ENCODE measurements at regions not wholly inside any gene's neighbourhood (a gene's known extent, or its start where the extent isn't known, plus 50 kb on each side); places are given as distances from the start of the nearest gene placed in this dataset.

DNA sequence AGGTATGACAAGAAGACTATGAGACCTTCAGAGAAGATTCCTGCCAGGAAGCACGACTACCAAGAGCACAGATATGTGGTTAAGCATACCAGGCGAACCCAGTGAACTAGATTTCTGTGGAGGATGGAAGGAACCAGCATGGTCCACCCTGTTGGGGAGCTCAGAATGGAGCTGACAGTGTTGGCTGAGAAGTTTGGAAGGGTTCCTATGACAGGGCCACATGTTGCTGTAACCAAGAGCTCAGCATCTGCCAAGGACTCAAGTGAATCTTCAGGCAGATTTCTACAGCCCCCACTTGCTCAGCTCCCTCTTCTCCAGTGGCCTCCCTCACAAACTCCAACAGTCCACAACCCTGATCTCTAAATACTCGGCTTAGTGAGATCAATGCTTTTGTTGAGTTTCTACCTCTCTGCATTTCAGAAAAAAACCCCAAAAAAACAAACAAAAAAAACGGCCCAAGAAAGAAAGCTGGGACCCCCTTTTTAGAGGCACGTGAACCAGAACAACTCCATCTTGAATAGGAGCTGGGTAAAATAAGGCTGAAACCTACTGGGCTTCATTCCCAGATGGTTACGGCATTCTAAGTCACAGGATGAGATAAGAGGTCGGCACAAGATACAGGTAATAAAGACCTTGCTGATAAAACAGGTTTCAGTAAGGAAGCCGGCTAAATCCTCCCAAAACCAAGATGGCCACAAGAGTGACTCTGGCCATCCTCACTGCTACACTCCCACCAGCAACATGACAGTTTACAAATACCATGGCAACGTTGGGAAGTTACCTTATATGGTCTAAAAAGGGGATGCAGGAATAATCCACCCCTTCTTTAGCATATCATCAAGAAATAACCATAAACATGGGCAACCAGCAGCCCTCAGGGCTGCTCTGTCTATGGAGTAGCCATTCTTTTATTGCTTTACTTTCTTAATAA is 691.1 kb downstream of the UQCRFS1 start:
- no peak for DNase-seq

DNA sequence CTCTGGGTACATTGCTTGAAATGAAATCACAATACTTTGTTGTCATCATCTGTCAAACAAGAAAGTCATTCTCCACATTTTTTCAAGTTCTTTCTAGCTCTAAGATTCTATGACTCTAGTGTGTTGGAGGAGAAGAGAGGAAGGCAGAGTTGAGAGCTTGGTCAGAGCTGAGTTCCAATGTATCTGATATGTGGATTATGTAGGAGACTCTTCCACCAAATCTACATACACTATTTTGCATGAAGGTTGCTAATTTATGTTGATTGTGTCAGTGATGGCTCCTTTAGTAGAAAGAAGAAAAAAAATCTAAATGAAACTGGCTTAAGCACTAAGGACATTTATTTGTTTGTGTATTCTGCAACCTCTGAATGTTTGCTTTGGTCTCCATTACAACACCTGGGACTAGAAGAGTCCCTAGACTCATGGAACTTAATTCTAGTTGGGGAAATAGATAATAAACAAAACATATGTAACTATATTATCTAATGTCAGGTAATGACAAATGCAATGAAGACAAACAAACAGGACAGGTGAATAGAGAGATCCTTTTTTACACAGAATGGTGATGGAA is 691.9 kb downstream of the UQCRFS1 start:
- DNase-seq, result no peak

DNA sequence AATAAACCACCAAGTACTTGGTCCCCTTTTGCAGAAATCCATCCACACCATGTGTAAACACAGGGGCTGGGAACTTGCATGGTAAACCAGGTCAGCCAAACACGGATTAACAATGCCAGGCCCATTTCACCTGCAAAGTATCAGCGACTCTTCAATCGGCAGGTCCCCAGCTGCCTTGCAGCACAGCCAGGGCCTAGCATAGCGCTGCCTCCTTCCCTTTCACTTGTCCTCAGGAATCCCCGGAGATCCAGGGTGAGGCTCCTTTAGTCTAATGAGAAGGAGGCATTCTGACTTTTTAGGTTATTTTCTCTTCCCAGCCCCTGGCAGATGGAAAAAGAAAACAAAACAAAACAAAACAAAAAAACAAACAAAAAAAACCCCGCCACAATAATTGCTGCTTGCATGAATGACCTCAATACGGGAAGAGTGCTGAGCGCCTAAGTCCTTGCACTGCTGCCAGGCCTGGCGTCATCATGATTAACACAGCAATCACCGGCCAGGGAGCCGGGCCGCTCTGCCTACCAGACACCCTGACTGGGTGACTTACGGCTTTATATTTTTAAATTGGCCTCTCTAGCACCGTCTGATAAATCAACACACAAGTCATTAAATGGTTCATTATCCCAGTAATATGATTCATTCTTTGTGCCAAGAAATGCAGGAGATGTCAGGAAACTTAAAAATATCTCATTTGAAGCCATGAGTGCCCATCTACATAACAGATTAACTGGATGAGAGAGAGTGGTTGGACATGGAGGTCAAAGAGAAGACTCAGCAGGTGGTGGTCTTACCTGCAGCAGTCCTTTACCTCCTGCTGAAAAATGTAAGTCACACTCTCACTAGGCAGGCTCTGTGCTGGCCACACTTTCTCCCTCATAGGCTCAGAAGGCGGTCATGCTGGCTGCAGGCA is 692.7 kb downstream of the UQCRFS1 start:
- no peak for DNase-seq

DNA sequence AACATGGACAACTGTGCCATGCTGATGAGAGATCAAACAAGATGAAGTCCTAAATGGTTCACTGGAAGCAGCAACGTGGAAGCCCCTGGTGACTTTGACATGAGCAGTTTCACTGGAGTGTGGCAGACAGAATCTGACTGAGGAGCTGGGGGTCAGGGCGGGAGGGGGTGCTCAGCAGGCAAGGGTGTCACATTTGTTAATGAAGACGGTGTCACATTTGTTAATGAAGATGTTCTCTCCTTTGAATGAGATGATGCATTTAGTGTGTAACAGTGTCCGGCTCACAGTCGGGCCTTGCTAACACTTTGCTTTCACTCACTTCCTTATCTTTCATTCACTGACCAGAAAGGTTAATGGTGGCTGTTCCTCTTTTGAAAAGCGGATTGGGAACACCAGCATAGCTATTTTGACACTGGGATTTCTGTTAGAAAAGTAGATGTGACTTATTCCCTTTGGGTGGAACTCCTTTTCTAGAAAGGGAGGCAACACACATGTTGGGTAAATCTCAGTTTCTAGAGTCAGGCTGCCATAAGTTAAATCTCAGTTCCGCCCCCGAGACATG is 693.7 kb downstream of the UQCRFS1 start:
- DNase-seq, result no peak

DNA sequence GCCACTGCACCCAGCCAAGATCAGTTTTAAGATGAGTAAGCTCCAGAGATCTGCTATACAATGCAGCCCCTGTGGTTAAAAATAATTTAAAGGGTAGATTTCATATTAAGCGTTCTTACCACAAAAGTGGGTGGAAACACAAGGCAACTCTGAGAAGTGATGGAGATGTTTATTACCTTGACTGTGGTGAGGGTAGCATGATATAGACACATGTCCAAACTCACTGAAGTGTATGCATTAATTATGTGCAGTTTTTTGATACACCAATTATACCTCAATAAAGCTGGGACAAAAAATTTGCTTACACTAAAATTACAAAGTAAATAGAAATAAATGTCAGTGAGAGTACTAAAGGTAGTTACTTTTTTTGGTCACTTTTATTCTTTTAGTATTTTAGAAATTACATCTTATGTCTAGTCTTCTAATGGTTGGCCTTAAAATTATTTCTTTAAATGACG is 696.5 kb downstream of the UQCRFS1 start:
- no peak for DNase-seq

DNA sequence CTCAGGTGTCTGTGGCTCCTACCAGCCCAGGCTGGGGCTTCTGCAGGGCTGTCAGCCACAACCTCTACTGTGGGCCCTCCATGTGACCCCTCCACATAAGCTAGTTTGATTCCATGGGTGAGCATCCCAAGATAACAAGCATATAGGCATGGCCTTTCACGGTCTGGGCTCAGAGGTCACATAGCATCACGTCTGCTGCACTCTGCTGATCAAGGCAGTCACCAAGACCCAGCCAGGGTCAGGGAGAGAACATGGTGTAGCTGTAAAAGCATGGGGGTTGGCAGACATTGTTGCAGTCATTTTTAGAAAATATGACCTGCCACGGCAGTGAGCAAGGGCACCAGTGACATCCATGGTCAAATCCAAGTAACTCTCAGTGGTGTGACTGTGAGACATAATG is 698.8 kb downstream of the UQCRFS1 start:
- no peak for DNase-seq

DNA sequence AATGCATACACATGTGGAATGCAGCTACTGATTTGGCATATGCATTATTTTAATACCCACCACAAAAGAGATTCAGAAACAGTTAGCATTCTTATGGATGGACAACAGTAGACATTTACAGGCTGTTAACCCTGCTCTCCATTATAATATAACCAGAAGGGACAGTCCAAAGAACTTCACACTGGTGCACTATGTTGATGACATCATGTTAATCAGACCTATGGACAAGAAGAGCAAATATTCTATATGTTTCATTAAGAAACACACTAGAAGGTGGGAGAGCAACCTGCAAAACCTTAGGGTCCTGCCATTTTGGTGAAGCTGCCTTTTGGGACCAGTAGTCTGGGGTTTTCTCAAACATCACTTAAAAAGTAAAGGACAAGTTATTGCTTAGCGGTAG is 701.3 kb downstream of the UQCRFS1 start:
- DNase-seq, result no peak

DNA sequence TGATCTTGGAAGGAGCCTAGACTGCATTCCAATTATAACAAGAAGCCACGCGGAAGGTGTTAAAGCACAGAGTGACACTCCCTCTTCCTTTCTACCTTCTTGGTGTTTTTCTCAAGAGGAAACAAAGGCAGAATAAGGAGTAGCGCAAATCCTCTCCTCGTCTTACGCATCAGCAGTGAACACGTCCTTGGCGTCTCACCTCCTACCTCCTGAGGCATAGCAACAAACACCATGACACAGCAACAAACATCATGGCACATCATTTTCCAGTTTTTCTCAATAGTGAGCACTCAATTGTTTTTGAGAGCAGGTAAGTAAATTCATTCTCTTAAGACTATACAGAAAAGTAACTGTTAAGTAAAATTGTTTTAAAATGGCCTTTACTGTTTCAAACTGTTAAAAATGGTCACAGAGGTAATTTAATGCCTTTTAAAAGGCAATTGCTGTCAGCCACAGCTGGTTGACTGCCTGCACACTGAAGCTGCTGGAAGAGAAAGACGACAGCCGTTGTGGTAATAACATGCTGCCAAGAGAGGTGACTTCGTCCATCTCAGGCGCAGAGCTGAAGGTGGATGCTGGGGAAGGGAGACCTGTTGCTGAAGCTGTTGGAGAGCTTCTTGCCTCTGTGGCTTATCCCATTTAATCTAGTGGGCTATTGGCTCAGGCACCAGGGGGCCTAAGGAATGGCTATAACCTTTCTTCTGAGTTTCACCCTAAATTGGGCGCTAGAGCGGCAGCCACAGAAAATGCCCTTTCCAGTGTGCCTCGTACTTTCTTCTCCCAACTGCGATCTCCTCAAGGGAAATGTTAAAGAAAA is 703.7 kb downstream of the UQCRFS1 start:
- no peak for DNase-seq

DNA sequence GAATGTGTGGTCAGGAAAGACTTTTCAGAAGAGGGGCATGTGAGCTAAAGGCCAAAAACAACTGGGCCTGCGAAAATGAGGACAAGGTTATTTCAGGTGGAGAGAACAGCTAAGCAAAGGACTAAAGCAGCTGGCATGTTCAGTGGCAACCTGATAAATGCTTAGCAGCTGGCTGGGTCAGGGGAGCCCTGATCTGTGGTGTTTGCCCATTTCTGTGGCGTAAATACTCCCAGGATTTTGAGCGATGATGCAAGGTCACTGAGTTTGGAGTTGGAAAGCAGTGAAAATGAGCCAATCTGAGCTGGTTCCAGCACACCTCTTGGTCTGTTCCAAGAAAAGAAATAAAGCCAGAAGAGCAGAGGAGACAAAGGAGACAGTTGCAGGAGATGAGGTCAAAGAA is 704.3 kb downstream of the UQCRFS1 start:
- no peak for DNase-seq

DNA sequence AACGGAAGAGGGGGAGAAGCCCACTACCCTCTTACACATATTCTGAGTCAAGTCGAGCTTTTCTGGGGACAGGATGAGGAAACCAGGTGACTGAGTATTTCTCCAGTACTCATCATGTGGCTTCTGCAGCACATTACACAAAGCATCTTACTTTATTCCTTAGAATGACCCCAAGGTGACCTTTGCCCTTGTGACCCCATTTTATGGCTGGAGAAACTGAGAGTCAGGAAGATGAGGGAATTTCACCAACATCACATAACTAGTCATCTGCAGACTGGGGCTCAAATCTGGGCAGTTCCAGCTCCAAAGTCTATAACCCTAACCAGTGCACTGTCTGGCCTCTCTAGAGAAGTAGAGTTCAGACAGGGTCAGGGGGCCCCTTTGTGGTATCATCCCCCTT is 707.0 kb downstream of the UQCRFS1 start:
- no peak for DNase-seq

DNA sequence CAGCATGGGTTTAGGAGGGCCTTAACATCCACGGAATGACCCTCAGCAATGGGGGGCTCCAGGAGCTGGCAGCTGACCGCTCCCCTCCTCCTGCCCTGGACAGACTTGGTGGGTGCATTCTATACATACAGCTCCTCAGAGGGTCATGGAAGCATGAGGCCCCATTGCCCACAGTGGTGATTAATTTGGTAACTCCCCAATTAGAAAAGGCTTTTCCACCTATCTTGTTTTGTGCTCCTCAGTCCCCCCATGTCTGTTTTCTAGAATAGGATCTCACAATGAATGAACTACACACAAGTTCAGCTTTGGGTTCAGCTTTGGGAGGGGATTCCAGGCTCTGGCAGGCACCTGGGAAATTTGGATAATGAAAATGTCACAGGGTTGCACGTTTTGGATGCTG is 707.8 kb downstream of the UQCRFS1 start:
- DNase-seq, result no peak

DNA sequence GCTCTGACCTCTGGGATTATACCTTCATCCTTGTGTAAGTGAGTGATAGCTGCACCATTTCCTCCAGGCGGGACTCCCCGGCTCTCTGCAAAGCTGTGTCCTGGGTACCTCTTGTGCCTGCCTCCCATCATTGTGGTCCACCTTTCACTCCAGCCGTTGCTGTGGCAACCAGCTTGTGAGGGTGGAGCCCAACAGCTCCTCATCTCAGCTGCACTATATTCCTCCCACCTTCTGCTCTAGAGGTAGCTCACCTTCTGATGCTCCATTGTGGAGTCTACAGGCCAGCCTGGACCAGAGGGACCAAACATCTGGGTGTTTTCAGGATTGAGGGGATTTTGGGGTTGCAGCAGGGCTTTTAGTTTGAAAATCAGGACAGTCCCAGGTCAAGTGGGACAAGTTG is 708.2 kb downstream of the UQCRFS1 start:
- DNase-seq, result no peak

DNA sequence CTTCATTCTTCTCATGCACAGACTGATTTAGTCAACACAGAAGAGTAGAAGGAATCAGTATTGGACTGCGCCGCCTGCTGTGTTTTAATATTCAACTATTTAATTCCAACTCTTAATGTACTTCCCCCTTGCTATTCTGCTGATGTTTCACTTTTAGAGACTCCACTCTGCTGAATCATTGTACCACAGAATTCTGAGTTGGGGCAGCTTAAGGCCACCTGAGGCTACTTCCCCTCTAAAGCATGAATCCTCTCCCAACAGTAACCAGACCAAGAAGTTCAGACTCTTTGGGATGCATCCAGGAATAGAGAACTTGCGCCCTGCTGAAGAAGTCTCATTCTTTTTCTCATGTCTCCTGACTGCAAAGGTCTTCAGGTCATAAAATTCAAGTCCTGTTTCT is 708.8 kb downstream of the UQCRFS1 start:
- DNase-seq, result no peak

DNA sequence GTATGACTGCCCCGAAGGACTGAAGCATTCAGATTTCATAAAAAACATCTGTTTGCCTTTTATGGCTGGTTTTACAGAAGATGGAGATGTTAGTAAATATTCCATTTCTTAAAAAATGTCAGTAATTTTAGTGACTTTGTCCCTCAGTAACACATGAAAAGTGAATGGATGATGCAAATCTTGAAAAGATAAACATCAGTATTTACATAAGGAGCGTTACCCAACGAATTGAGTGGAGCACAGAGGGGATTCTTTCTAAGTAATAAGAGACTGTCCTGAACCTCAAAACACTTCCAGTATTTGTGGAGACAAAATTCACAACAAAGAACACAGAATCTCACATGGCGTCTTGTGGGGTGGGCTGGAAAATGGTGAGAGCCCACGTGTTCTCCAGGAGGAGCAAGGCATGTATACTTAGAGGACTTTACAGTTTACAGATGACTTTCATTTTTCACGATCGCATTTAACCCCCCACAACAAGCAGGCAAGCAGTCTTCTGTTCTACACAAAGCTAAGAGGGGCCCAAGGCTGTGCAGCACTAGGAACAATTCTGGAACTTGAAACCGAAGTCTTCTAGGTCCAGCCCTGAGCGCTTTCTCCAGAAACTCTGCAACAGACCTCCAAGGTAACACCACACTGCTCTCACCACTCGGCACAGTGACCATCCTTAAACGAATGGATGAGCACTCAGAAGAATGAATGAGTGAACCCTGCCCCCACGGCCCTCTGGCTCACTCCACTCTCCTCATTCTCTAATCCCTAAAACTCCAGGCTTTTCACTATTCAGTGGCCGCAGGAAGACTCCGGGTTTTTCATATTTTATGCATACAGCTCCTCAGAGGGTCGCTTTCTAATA is 709.8 kb downstream of the UQCRFS1 start:
- DNase-seq, result no peak

DNA sequence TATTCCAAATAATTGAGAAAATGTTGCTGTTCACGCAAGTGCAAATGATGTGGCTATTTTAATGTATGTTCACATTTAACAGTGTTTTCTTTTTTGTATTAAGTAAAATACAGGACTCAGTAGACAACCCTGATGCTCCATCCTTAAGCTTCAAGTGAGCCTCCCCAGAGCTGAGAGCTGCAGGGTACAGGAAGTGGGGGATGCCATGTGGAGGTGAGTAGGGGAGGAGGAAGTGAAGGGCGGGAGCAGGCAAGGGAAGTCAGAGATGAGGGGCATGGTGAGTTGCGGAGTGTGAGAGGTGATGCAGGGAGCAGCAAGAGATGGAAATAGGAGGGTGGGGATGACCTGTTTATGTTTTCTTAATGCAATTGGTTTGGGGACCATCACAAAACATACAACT is 711.0 kb downstream of the UQCRFS1 start:
- DNase-seq, result no peak

DNA sequence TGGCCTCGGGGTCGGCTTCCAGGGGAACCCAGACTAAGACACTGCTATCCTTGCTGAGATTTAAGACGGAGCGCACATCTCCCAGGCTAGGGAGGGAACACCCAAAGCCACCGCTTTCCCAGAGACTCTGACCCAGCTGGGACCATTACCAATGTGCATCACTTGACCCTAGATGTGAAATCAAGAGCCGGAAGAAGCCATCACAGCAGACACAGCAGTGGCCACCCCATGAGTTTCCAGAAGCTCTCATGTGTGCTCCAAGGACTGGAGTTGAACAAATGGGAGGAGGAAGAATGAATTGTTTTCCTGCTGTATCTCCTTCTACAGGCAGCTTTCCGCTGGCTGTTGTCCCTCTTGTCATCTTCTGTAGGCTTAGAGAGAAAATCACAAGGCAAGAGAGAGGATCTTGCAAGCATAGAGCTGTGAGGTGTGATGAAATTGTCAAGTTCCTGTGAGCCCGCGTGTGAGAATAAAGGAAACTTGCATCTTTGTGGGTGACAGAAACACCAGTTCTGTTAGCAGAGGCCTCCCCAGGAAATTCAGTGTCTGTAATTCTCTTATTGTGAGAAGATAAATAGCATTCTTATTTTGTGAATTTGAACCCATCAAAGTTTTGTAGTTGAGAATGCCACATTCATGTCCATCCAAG is 711.8 kb downstream of the UQCRFS1 start:
- DNase-seq, result no peak

DNA sequence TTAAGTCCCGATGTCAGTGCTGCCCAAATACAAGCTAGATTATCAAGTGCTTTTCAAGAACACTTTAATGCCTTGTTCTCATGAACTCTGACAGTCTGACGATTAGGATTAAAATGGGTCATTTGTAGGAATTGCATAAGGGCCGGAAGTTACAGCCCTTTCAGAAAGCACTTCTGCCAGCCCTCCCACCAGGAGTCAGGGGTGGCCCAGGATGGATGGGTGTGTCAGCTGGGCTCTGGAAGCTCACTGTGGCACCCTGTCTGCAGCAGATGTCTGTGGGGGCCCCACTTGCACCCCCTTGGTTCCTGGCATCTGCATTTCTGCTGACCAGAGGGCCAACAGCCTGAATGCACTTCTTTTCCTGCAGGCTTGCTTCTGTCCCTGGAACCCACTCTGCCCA is 712.7 kb downstream of the UQCRFS1 start:
- no peak for DNase-seq

DNA sequence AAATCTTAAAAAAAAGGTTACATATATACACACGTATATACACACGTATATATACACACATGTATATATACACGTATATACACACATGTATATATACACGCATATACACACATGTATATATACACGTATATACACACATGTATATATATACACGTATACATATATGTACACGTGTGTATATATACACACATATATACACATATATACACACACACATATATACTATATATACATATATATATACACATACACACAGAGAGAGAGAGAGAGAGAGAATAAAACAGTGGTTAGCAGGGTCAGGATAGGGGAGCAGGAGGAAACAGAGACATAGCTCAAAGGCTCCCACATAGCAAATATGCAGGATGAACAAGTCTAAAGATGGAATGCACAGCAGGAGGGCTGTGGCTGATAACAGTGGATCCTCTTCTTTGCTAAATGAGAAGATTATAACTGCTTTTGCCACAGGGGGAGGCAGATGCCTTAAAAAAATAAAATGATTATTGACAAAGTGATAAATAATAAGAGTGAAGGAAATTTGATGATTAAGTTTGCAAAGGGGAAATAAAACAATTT is 714.5 kb downstream of the UQCRFS1 start:
- DNase-seq, result no peak

DNA sequence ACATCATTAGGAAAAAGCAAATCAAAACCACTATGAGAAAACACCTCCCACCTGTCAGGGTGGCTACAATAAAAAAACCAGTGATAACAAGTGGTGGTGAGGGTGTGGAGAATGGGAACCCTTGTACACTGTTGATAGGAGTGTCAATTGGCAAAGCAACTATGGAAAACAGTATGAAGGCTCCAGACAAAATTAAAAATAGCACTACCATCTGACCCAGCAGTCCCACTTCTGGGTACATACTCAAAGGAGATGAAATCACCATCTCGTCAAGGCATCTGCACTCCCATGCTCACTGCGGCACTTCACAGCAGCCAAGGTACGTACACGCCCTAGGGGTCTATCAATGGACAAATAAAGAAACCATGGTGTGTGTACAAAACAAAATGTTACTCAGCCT is 715.1 kb downstream of the UQCRFS1 start:
- DNase-seq, result no peak

DNA sequence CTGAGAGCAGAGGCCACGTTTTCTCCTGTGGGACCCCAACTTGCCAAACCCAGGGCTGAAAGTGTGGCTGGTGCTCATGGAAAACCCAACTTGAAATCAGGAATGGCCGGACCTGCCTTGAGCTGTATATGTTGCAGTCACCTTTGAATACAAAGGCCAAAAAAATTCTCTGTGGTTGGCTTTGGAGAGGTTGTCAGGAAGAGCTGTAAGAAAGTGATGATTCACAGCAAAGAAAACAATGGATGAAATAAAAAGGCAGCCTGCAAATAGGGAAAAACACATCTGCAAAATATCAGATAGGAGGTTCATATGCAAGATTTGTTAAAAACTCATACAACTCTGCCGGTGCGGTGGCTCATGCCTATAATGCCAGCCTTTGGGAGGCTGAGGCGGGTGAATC is 715.8 kb downstream of the UQCRFS1 start:
- DNase-seq, result no peak

All from activated effector memory CD4-positive, alpha-beta T cell treated with anti-CD3 and anti-CD28 coated beads, Interleukin-2, amount 50 U/mL, for 16 hours (primary cell).